22Rv1 (cell line): ENCODE measurements at regions not wholly inside any gene's neighbourhood (a gene's known extent, or its start where the extent isn't known, plus 50 kb on each side); places are given as distances from the start of the nearest gene placed in this dataset.

Experiments
- CTCF ChIP-seq: fragments of 450-650 bp; IDR thresholded peaks from 2 replicates; pipeline ENCODE4 v1.5.1; 2017; ENCODE audit warnings: mild to moderate bottlenecking
- ZFX ChIP-seq: fragments of 450-650 bp; IDR thresholded peaks from 2 replicates; pipeline ENCODE4 v1.6.1; 2017; ENCODE audit warnings: antibody characterized with exemption, borderline replicate concordance

DNA sequence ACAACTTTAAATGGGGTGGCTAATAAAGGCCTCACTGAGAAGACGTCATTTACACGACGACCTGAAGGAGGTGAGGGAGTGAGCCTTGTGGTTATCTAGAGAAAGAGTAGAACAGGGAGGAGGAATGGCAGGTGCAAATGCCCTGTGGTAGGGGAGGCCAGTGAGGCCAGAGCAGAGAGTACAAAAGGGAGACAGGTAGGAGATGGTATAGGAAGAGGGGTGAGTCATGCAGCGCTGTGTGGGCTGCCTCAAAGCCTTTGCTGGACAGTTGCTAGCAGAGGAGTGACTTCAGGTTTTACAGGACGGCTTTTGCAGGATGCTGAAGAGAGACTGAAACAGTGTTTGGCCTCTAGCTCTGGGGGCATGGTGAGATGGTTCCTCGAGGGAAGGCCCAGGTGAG, 116.0 kb downstream of the IER5 start:
- no peak for TF ChIP-seq CTCF
- TF ChIP-seq ZFX: no peak
